T-cell (primary cell): ENCODE measurements at regions not wholly inside any gene's neighbourhood (a gene's known extent, or its start where the extent isn't known, plus 50 kb on each side); places are given as distances from the start of the nearest gene placed in this dataset.

Experiments
- ATAC-seq, 4 experiments: fragments of 200-7000 bp in 3 of 4; fragments of 150-1000 bp in 1 of 4; cut with Tn5 transposase; replicated peaks in 1 of 4; 1 replicate in 3 of 4; 2 replicates in 1 of 4; pipeline ENCODE4 v1.10.0; 2021; ENCODE audit warnings: moderate library complexity in 3 of 4, mild to moderate bottlenecking in 2 of 4, moderate number of reproducible peaks in 1 of 4
- CTCF ChIA-PET, 2 donors: fragments of 300-600 bp; sonication (Branson Sonifier 250); formaldehyde crosslinking; loops; one replicate each; lab custom pipeline; 2022; ENCODE audit warnings: antibody characterized with exemption in 2 of 2; lab: Charles Lee
- POLR2A ChIA-PET, 2 donors: fragments of 300-600 bp; sonication (Branson Sonifier 250); formaldehyde crosslinking; loops; one replicate each; lab custom pipeline; 2022; ENCODE audit warnings: antibody characterized with exemption in 2 of 2; lab: Charles Lee
- DNase-seq, 35 experiments: peaks; one replicate each; pipeline versions ENCODE4 v3.0.0 to v3.0.0-alpha.2; 2013 to 2023
- H3K27ac ChIP-seq: one replicate; pipeline ENCODE4 v1.5.1; 2013; ENCODE audit warnings: low read length
- H3K27me3 ChIP-seq, 2 experiments: replicated peaks in 1 of 2; 1 replicate in 1 of 2; 2 replicates in 1 of 2; pipeline versions ENCODE4 v1.6.1 to v1.7.0; 2013; ENCODE audit warnings: low read length in 1 of 2, mixed read lengths in 1 of 2; ENCODE audit not compliant: control insufficient read depth in 2 of 2, insufficient read depth in 2 of 2; ENCODE audit errors: extremely low read depth in 1 of 2
- H3K36me3 ChIP-seq, 2 donors: 1 replicate in 1 of 2; 2 replicates in 1 of 2; pipeline versions ENCODE4 v1.6.1 to v1.7.0; 2013; ENCODE audit warnings: low read length in 1 of 2; ENCODE audit not compliant: control insufficient read depth in 2 of 2, insufficient read depth in 1 of 2; ENCODE audit errors: extremely low read depth in 1 of 2
- H3K4me1 ChIP-seq, 2 experiments: 1 replicate in 1 of 2; 2 replicates in 1 of 2; pipeline versions ENCODE4 v1.6.1 to v1.7.0; 2013; ENCODE audit warnings: low read length in 2 of 2, mixed read lengths in 1 of 2; ENCODE audit not compliant: insufficient read depth in 2 of 2, control insufficient read depth in 1 of 2; ENCODE audit errors: extremely low read depth in 1 of 2
- H3K4me3 ChIP-seq, 2 donors: 1 replicate in 1 of 2; 2 replicates in 1 of 2; pipeline versions ENCODE4 v1.5.1 to v1.7.0; 2013; ENCODE audit warnings: mild to moderate bottlenecking in 2 of 2, low read length in 1 of 2, moderate library complexity in 1 of 2; ENCODE audit not compliant: control insufficient read depth in 1 of 2; ENCODE audit errors: extremely low read depth in 1 of 2
- H3K9me3 ChIP-seq: 2 replicates; pipeline ENCODE4 v1.7.0; 2013
- H3K27ac Mint-ChIP-seq, 2 donors: one replicate each; pipeline ENCODE4 v1.8.0; 2020 to 2021; ENCODE audit warnings: mild to moderate bottlenecking in 2 of 2, mixed read lengths in 2 of 2
- H3K27me3 Mint-ChIP-seq, 2 donors: one replicate each; pipeline ENCODE4 v1.8.0; 2021 to 2022; ENCODE audit warnings: mixed read lengths in 2 of 2
- H3K36me3 Mint-ChIP-seq: one replicate; pipeline ENCODE4 v1.8.0; 2021; ENCODE audit warnings: mixed read lengths
- H3K4me1 Mint-ChIP-seq, 3 donors: one replicate each; pipeline ENCODE4 v1.8.0; 2020 to 2022; ENCODE audit warnings: mixed read lengths in 3 of 3, mild to moderate bottlenecking in 1 of 3
- H3K4me3 Mint-ChIP-seq, 3 donors: one replicate each; pipeline ENCODE4 v1.8.0; 2020 to 2022; ENCODE audit warnings: mild to moderate bottlenecking in 3 of 3, mixed read lengths in 3 of 3, moderate library complexity in 3 of 3
- H3K9me3 Mint-ChIP-seq, 3 donors: one replicate each; pipeline ENCODE4 v1.8.0; 2020 to 2022; ENCODE audit warnings: mixed read lengths in 3 of 3
- WGBS: methylation state at CpG from one replicate; pipeline ENCODE4 v1.1.5; 2013; ENCODE audit warnings: missing lambda C conversion rate; ENCODE audit not compliant: insufficient coverage; 5-methylcytosine and 5-hydroxymethylcytosine counted together

DNA sequence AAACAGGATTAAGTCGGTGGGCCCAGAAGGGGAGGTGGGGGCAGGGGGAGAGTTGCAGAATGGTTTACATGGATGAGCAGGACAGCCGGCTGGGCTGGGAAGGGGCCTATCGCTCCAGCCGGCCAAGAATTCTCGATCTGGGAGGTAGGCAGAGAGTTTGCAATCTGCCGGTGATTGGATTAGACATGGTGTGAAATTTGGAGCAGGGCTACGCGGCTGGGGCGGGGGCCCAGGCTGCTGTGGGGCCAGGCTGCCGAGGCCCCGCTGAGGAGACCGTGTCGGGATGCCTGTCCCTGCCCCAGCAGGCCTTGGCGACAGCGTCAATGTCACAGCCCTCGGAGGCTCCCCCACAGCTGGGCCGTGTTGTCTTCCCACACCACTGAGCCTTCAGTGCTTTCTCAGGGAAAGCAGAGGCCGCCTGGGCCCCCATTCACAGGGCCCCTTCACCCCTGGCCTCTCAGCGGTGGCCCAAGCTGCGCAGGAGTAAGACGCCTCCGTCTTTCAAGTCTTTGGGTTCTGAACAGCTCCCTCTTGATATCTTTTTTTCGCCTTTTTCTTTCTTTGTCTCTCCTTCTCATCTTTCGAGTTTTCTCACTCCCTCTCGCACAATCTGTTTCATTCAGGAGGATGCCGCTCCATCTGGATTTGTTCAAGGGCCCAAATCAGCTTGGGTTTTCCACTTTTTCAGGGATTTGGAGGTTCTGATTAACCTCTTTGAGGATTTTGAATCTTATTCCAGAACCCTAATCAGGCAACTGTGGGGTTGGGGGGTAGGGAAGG lies 117.5 kb upstream of the PARP11 start:
- no peak overlapping the region for H3K4me3 ChIP-seq
- peak overlapping the region; percentile 23 to 52 for H3K27ac Mint-ChIP-seq
- WGBS = 94% methylated on average over 20 of the region's 26 CpGs
- H3K36me3 Mint-ChIP-seq = no peaks in the 10 kb centered on the region
- H3K4me1 ChIP-seq = peaks cover 21 to 22% of the 10 kb centered on the region in 2 experiments
- H3K4me1 Mint-ChIP-seq = peaks cover 30 to 32% (median 30%) of the 10 kb centered on the region in 3 donors
- no peaks in the 10 kb centered on the region for H3K27me3 Mint-ChIP-seq
- POLR2A ChIA-PET = interaction anchor here (0.6 kb wide), 2 partner anchors 22 to 169 kb away, joined by 3 read pairs; no protein-coding TSS in a partner anchor
- no peaks in the 10 kb centered on the region for H3K36me3 ChIP-seq
- no peak for DNase-seq
- H3K9me3 Mint-ChIP-seq = no peaks in the 10 kb centered on the region
- CTCF ChIA-PET = interaction anchor here (0.6 to 1.2 kb wide), 6 partner anchors 10 to 155 kb away, joined by 3 to 9 read pairs (median 4); no protein-coding TSS in a partner anchor
- H3K4me3 Mint-ChIP-seq = no peak overlapping the region
- no peaks in the 10 kb centered on the region for H3K27me3 ChIP-seq
- H3K9me3 ChIP-seq = no peaks in the 10 kb centered on the region
- ATAC-seq = no peak
- H3K27ac ChIP-seq = no peak overlapping the region

- peaks cover 28 to 31% (median 29%) of the 10 kb centered on the region in 3 donors for H3K4me1 Mint-ChIP-seq
- ATAC-seq (no peak), DNase-seq (peak in 1 of 35 experiments; percentile 20)
- Histone ChIP-seq H3K4me1 (peaks cover 21 to 22% of the 10 kb centered on the region in 2 experiments), H3K9me3 (no peaks in the 10 kb centered on the region), H3K27ac (peak overlapping the region; percentile 56), H3K4me3 (no peak overlapping the region), H3K36me3 (no peaks in the 10 kb centered on the region), H3K27me3 (no peaks in the 10 kb centered on the region)
- CTCF ChIA-PET = interaction anchor here (1.1 to 2.6 kb wide), 7 partner anchors 9 to 288 kb away, joined by 4 to 19 read pairs (median 5); no protein-coding TSS in a partner anchor
- H3K27me3 Mint-ChIP-seq = no peaks in the 10 kb centered on the region
- H3K27ac Mint-ChIP-seq = peak overlapping the region; percentile 96 to 99
- H3K36me3 Mint-ChIP-seq = no peaks in the 10 kb centered on the region
- POLR2A ChIA-PET = interaction anchor here in 1 of 2 donors (0.6 kb wide), 1 partner anchor 86 kb away, joined by 6 read pairs; no protein-coding TSS in a partner anchor
- no peaks in the 10 kb centered on the region for H3K9me3 Mint-ChIP-seq
- H3K4me3 Mint-ChIP-seq = peak overlapping the region; percentile 11 to 71 (median 50)
- WGBS = no CpG with 5 or more reads among the region's 2 CpGs
Observed at GRCh38 chr12:3989218-3989550, 116.0 kb upstream of the PARP11 start.

DNA sequence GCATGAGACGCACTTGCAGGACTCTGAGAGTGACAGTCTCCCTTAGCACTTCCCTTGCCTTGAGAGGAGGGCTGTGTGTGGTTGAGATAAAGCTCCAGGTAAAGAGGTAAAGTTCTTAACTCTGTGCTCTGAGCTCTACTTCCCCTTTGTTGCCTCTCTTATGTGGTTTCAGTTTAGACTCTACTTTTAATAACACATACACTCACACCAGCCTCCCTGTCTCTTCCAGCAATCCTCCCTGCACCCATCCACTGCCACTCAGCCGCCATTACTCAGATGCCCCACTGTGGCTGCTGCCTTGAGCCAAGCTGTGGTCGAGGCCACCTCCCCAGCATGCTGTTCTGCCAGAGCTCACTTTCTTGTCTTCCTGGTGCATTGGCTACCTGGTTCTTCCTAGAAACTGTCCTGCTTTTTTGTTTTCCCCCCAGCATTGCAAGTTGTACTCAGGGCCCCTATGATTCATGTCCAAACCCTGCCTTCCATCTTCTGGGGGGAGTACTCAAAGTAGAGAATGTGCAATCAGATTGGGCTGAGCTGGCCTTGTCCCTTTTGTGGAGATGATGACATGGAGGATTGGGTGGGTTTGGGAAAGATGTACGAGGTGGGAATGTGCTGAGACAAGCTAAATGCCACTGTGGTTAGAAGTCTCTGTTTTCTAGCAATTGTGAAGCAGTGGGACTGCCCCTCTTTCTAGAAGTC lies 115.5 kb upstream of the PARP11 start:
- DNase-seq (peak in 26 of 35 experiments; percentile 6 to 55 (median 20)), ATAC-seq (peak; percentile 93 to 97 (median 96))
- Histone ChIP-seq H3K36me3 (no peaks in the 10 kb centered on the region), H3K4me3 (no peak overlapping the region), H3K27me3 (no peaks in the 10 kb centered on the region), H3K27ac (peak overlapping the region; percentile 56), H3K9me3 (no peaks in the 10 kb centered on the region), H3K4me1 (peaks cover 21 to 22% of the 10 kb centered on the region in 2 experiments)
- POLR2A ChIA-PET = interaction anchor here in 1 of 2 donors (0.5 to 1.9 kb wide), 3 partner anchors 26 to 85 kb away, joined by 3 to 6 read pairs (median 6); no protein-coding TSS in a partner anchor
- 13% methylated on average over 3 of the region's 4 CpGs for WGBS
- H3K9me3 Mint-ChIP-seq = no peaks in the 10 kb centered on the region
- CTCF ChIA-PET = interaction anchor here (0.6 to 2.6 kb wide), 11 partner anchors 10 to 288 kb away, joined by 3 to 19 read pairs (median 5); no protein-coding TSS in a partner anchor
- peak overlapping the region; percentile 96 to 99 for H3K27ac Mint-ChIP-seq
- peaks cover 28 to 31% (median 29%) of the 10 kb centered on the region in 3 donors for H3K4me1 Mint-ChIP-seq
- no peaks in the 10 kb centered on the region for H3K36me3 Mint-ChIP-seq
- peak overlapping the region; percentile 50 to 71 (median 52) for H3K4me3 Mint-ChIP-seq
- no peaks in the 10 kb centered on the region for H3K27me3 Mint-ChIP-seq

DNA sequence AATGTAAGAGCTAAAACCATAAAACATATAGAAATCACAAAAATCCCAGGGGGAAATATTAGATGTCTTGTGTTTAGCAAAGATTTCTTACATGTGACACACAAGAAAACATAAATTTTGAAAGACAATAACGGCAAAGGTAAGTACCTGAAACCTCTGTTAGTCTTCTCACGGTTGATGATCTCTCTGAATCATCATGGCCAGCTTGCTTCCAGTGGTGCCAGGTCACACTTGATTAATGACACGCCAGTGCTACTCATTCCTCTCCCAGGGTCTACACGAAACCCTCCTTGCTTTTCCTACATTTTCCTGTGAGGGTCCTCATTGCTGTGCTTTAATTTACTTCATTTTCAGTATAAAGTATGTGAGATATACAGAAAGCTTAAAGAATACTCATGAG lies 114.4 kb upstream of the PARP11 start:
- no peaks in the 10 kb centered on the region for H3K27me3 Mint-ChIP-seq
- Histone ChIP-seq H3K4me3 (no peak overlapping the region), H3K36me3 (no peaks in the 10 kb centered on the region), H3K27ac (no peak overlapping the region), H3K4me1 (peaks cover 21 to 22% of the 10 kb centered on the region in 2 experiments), H3K27me3 (no peaks in the 10 kb centered on the region), H3K9me3 (no peaks in the 10 kb centered on the region)
- ChIA-PET CTCF (interaction anchor here (0.6 to 2.6 kb wide), 9 partner anchors 11 to 290 kb away, joined by 3 to 19 read pairs (median 4); no protein-coding TSS in a partner anchor), POLR2A (interaction anchor here (0.6 to 1.9 kb wide), 2 partner anchors 25 to 109 kb away, joined by 6 read pairs; no protein-coding TSS in a partner anchor)
- DNase-seq (no peak), ATAC-seq (no peak)
- H3K27ac Mint-ChIP-seq = peak overlapping the region; percentile 91 to 99
- H3K9me3 Mint-ChIP-seq = no peaks in the 10 kb centered on the region
- WGBS = 72% methylated on average over 2 of the region's 4 CpGs
- no peaks in the 10 kb centered on the region for H3K36me3 Mint-ChIP-seq
- H3K4me3 Mint-ChIP-seq = peak overlapping the region in 1 of 3 donors; percentile 15
- H3K4me1 Mint-ChIP-seq = peaks cover 28 to 31% (median 29%) of the 10 kb centered on the region in 3 donors

GRCh38 chr12:3980504-3981272 lies 107.5 kb upstream of the PARP11 start:
- H3K27me3 Mint-ChIP-seq = no peaks in the 10 kb centered on the region
- ChIA-PET POLR2A (no interaction called here), CTCF (no interaction called here)
- WGBS = 75% methylated on average over 2 of the region's 11 CpGs
- H3K4me3 Mint-ChIP-seq = no peak overlapping the region
- peaks cover 32 to 39% (median 36%) of the 10 kb centered on the region in 3 donors for H3K4me1 Mint-ChIP-seq
- peaks cover 19 to 22% of the 10 kb centered on the region in 2 experiments for H3K4me1 ChIP-seq
- no peak for DNase-seq
- no peak for ATAC-seq
- no peaks in the 10 kb centered on the region for H3K36me3 ChIP-seq
- H3K36me3 Mint-ChIP-seq = no peaks in the 10 kb centered on the region
- no peaks in the 10 kb centered on the region for H3K9me3 Mint-ChIP-seq
- no peaks in the 10 kb centered on the region for H3K27me3 ChIP-seq
- no peaks in the 10 kb centered on the region for H3K9me3 ChIP-seq
- no peak overlapping the region for H3K4me3 ChIP-seq
- no peak overlapping the region for H3K27ac ChIP-seq
- H3K27ac Mint-ChIP-seq = no peak overlapping the region
